Mucosa of stomach (tissue), 1 donor: ENCODE measurements at regions not wholly inside any gene's neighbourhood (a gene's known extent, or its start where the extent isn't known, plus 50 kb on each side); places are given as distances from the start of the nearest gene placed in this dataset.

Experiments used
- H3K27me3 ChIP-seq: one replicate; pipeline ENCODE4 v1.7.0; 2013; ENCODE audit warnings: mild to moderate bottlenecking, low read length; ENCODE audit not compliant: control insufficient read depth, insufficient read depth
- H3K36me3 ChIP-seq: one replicate; pipeline ENCODE4 v1.7.0; 2013; ENCODE audit warnings: low read length; ENCODE audit not compliant: control insufficient read depth, insufficient read depth
- H3K4me1 ChIP-seq: one replicate; pipeline ENCODE4 v1.7.0; 2013; ENCODE audit warnings: mild to moderate bottlenecking, low read length; ENCODE audit not compliant: control insufficient read depth, insufficient read depth
- H3K4me3 ChIP-seq: one replicate; pipeline ENCODE4 v1.7.0; 2013; ENCODE audit warnings: low read length
- H3K9ac ChIP-seq: one replicate; pipeline ENCODE4 v1.7.0; 2013; ENCODE audit warnings: mild to moderate bottlenecking, low read length, moderate library complexity
- H3K9me3 ChIP-seq: one replicate; pipeline ENCODE4 v1.7.0; 2013; ENCODE audit warnings: mild to moderate bottlenecking, low read length, moderate library complexity; ENCODE audit not compliant: control insufficient read depth
- donor health status: Pancreatic carcinoma.

DNA sequence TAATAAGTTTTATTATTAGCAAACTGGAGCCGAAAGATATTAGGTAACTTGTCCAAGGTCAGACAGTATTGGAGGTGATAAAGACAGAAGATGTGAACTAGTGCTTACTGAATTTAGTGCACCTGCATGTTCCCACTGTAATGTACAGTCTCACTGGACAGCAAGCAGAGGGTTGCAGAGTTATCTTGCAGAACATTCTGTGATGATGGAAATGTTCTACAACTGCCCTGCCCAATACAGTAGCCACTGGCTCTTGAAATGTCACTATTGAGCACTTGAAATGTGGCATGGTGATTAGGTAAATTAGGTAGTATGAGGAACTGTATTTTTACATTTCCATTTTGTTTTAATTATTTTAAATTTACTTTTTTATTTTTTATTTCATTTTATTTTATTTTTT, 356.6 kb downstream of the EPHA4 start:
- no peak overlapping the region for H3K4me3 ChIP-seq
- H3K36me3 ChIP-seq = no peaks in the 10 kb centered on the region
- H3K9ac ChIP-seq = no peak overlapping the region
- H3K4me1 ChIP-seq = no peaks in the 10 kb centered on the region
- no peaks in the 10 kb centered on the region for H3K9me3 ChIP-seq
- H3K27me3 ChIP-seq = no peaks in the 10 kb centered on the region

- Histone ChIP-seq H3K36me3 (no peaks in the 10 kb centered on the region), H3K9ac (no peak overlapping the region), H3K27me3 (no peaks in the 10 kb centered on the region), H3K4me3 (no peak overlapping the region), H3K4me1 (no peaks in the 10 kb centered on the region), H3K9me3 (no peaks in the 10 kb centered on the region)
Observed at GRCh38 chr2:221216636-221217035, 355.5 kb downstream of the EPHA4 start.

DNA sequence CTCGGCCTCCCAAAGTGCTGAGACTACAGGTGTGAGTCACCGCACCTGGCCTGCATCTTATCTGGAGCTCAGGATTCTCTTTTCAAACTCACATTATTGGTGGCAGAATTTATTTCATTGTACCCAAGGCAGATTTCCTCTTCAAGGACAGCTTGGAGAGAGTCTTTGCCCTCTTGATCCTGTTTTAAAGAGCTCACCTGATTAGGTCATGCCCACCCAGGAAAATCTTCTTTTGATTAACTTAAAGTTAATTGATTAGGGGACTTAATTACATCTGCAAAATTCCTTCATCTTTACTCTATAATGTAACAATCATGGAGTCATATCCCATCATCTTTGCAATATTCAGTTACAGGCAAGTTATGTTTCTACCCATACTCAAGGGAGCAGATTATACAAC, 346.4 kb downstream of the EPHA4 start:
- H3K27me3 ChIP-seq = no peaks in the 10 kb centered on the region
- H3K9ac ChIP-seq = no peak overlapping the region
- H3K4me3 ChIP-seq = no peak overlapping the region
- no peaks in the 10 kb centered on the region for H3K36me3 ChIP-seq
- H3K4me1 ChIP-seq = no peaks in the 10 kb centered on the region
- H3K9me3 ChIP-seq = no peaks in the 10 kb centered on the region

DNA sequence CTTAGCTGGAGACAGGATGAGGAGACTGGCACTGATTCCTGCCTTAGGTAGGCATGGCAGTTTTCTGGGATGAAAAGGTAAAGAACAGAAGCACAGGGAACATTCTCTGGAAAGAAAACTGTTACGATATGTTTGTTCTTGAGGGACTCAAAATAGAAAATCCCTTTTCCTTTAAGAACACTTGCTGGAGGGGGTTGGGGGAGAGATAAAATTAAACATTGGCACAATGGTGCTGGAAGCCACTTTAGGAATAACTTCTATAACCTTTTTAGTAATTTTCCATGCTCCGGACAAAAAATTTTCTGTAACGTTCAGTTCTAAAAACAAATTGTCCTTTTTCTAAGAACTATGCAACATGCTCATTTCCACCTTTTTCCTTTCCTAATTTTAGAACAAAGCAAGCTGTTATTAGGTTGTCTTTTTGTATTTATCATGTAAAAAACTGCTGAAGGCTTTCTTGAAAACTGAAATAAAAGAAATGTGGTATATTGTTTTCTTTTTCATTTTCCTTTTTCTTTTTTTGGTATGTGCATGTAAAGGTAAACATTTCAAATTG, 343.8 kb downstream of the EPHA4 start:
- no peaks in the 10 kb centered on the region for H3K27me3 ChIP-seq
- no peaks in the 10 kb centered on the region for H3K4me1 ChIP-seq
- no peaks in the 10 kb centered on the region for H3K9me3 ChIP-seq
- H3K9ac ChIP-seq = no peak overlapping the region
- no peak overlapping the region for H3K4me3 ChIP-seq
- H3K36me3 ChIP-seq = no peaks in the 10 kb centered on the region

DNA sequence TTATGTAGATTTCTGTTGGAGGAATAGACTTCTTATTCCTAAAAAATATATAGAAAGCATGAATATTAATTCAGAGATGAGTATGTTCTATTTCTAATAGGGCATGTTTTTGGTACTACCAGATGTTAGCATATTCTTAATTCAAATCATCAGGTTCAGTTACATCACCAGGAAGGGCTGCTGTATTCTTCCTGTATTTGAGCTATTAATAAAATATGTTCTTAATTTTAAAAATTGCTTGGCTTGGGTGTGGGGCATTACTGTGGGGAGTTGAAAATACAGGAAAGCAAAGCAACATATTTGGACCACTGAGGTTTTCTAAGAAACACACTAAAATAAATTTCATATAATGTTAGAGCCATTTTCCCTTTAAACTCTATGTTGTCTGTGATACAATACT, 343.0 kb downstream of the EPHA4 start:
- H3K4me1 ChIP-seq = no peaks in the 10 kb centered on the region

GRCh38 chr2:221231511-221231910, 340.6 kb downstream of the EPHA4 start:
- H3K36me3 ChIP-seq = no peaks in the 10 kb centered on the region
- no peak overlapping the region for H3K9ac ChIP-seq
- no peaks in the 10 kb centered on the region for H3K4me1 ChIP-seq
- H3K27me3 ChIP-seq = no peaks in the 10 kb centered on the region
- H3K9me3 ChIP-seq = no peaks in the 10 kb centered on the region
- no peak overlapping the region for H3K4me3 ChIP-seq

More for the DNA sequence above, 343.0 kb downstream of the EPHA4 start:
- H3K9ac ChIP-seq = no peak overlapping the region
- no peaks in the 10 kb centered on the region for H3K27me3 ChIP-seq
- no peak overlapping the region for H3K4me3 ChIP-seq
- H3K36me3 ChIP-seq = no peaks in the 10 kb centered on the region
- no peaks in the 10 kb centered on the region for H3K9me3 ChIP-seq

GRCh38 chr2:221235941-221236340, 336.2 kb downstream of the EPHA4 start:
- Histone ChIP-seq H3K9me3 (no peaks in the 10 kb centered on the region), H3K27me3 (no peaks in the 10 kb centered on the region), H3K4me1 (no peaks in the 10 kb centered on the region), H3K4me3 (no peak overlapping the region), H3K36me3 (no peaks in the 10 kb centered on the region), H3K9ac (no peak overlapping the region)

DNA sequence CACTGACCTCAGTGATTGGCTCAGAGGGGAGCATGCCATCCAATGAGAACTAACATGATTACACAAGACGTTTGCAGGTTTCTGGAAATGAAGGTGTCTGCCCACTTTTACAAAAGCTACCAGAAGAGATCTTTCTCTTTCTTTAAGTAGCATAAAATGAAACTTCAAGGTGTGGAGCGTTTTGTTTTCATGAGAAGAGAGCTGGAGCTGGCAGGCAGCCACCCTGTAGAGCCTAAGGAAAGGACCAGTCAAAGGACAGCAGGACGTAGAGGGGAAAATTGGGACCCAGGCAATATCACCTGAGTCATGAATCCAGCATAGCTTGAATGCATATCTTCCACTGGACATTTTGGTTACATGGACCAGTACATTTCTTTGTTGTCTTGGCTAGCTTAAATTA, 331.0 kb downstream of the EPHA4 start:
- H3K9ac ChIP-seq = no peak overlapping the region
- H3K9me3 ChIP-seq = no peaks in the 10 kb centered on the region
- no peaks in the 10 kb centered on the region for H3K36me3 ChIP-seq
- H3K4me3 ChIP-seq = no peak overlapping the region
- no peaks in the 10 kb centered on the region for H3K4me1 ChIP-seq
- no peaks in the 10 kb centered on the region for H3K27me3 ChIP-seq

DNA sequence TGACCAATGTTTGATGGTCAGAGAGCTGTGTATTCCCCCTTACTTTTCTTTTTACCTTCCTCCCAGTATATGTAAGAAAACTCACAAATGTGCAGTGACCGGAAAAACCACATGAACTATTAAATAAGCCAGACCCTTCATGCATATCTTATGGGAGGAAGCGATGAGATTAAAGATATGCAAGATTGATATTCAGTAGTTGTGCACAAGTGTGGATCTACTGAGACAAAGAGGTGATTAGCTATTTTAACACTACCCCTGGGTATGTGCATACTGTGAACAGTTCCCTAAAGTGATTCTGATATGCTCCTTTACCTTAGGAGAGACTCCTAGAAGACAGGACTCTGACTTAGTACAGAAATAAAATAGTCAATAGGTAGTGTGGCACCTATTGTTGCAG, 328.3 kb downstream of the EPHA4 start:
- Histone ChIP-seq H3K4me3 (no peak overlapping the region), H3K9ac (no peak overlapping the region), H3K36me3 (no peaks in the 10 kb centered on the region), H3K4me1 (no peaks in the 10 kb centered on the region), H3K9me3 (no peaks in the 10 kb centered on the region), H3K27me3 (no peaks in the 10 kb centered on the region)

GRCh38 chr2:221245045-221245444, 327.1 kb downstream of the EPHA4 start:
- Histone ChIP-seq H3K4me1 (no peaks in the 10 kb centered on the region), H3K36me3 (no peaks in the 10 kb centered on the region), H3K4me3 (no peak overlapping the region), H3K9ac (no peak overlapping the region), H3K9me3 (no peaks in the 10 kb centered on the region), H3K27me3 (no peaks in the 10 kb centered on the region)

DNA sequence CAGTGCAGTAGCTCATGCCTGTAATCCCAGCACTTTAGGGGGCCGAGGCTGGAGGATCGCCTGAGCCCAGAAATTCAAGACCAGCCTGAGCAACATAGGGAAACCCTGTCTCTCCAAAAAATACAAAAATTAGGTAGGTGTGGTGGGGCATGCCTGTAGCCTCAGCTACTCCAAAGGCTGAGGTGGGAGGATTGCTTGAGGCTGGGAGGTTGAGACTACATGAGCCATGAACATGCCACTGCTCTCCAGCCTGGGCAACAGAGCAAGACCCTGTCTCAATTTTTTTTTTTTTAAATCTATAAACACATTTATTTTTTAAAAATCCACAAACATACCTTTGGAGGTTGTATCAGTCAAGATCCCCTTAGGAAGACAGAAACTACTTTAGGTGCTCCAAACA, 326.3 kb downstream of the EPHA4 start:
- no peaks in the 10 kb centered on the region for H3K27me3 ChIP-seq
- no peaks in the 10 kb centered on the region for H3K36me3 ChIP-seq
- no peak overlapping the region for H3K4me3 ChIP-seq
- no peaks in the 10 kb centered on the region for H3K4me1 ChIP-seq
- no peaks in the 10 kb centered on the region for H3K9me3 ChIP-seq
- H3K9ac ChIP-seq = no peak overlapping the region

DNA sequence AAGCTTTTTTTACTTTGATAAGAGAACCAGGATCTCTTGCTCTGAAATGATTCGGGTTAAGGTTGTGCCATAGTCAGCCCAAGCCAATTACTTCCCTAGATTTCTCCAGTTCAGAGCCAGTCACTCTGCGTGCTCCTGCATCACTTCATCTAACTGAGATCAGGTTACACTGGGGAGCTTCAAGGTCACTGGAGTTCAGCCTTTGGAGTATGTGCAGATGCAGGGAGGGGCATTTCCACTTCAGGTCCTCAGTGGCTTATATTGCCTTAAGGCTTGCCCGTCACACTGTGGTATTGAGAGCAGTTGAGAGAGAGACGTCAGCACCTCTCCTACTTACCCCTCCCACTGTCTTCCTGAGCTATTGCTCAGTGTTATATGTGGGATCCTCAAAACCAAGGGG, 317.8 kb downstream of the EPHA4 start:
- Histone ChIP-seq H3K9me3 (no peaks in the 10 kb centered on the region), H3K36me3 (no peaks in the 10 kb centered on the region), H3K4me1 (no peaks in the 10 kb centered on the region), H3K27me3 (no peaks in the 10 kb centered on the region), H3K4me3 (no peak overlapping the region), H3K9ac (no peak overlapping the region)

DNA sequence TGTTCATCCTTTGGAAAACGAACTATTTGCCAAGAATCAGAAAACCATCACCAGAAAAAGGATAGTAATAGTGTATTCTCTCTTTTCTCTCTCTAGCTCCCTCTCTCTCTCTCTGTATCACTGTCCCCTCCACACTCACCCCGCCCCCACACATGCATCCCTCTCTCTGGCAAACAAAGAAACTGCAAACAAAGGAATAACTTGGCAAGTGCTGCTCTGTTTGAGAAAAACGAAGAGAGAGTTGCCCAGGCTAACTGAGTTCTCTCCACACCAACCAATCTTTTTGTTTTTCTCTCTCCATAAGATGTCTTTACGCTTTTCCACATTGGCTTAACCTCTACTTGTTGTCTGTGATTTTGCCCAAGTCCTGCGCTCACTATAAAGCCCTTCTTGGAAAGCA, 316.2 kb downstream of the EPHA4 start:
- H3K9me3 ChIP-seq = no peaks in the 10 kb centered on the region
- no peaks in the 10 kb centered on the region for H3K27me3 ChIP-seq
- H3K36me3 ChIP-seq = no peaks in the 10 kb centered on the region
- no peak overlapping the region for H3K4me3 ChIP-seq
- no peaks in the 10 kb centered on the region for H3K4me1 ChIP-seq
- no peak overlapping the region for H3K9ac ChIP-seq
